ENCODE measurements at regions not wholly inside any gene's neighbourhood (a gene's known extent, or its start where the extent isn't known, plus 50 kb on each side); places are given as distances from the start of the nearest gene placed in this dataset.

- H3K27ac ChIP-seq (ENCODE audit: insufficient read depth, low read depth, low read length, poor library complexity, severe bottlenecking) = no peak overlapping the region
- H3K4me1 ChIP-seq (ENCODE audit: control insufficient read depth, insufficient read depth, low read length) = no peaks in the 10 kb centered on the region
- no peak overlapping the region for H3K4me3 ChIP-seq (ENCODE audit: insufficient read depth, low read depth, low read length)
- WGBS, 2 experiments = 91 to 96% methylated on average over 6 to 7 of the region's 7 CpGs
- H3K27me3 ChIP-seq (ENCODE audit: control insufficient read depth, insufficient read depth, low read length, poor library complexity, severe bottlenecking) = no peaks in the 10 kb centered on the region
- H3K9me3 ChIP-seq (ENCODE audit: control insufficient read depth, low read length) = no peaks in the 10 kb centered on the region
- no peaks in the 10 kb centered on the region for H3K36me3 ChIP-seq (ENCODE audit: control insufficient read depth, insufficient read depth, low read length)
Observed at GRCh38 chr6:14711704-14712379, 534.0 kb upstream of the JARID2 start.

DNA sequence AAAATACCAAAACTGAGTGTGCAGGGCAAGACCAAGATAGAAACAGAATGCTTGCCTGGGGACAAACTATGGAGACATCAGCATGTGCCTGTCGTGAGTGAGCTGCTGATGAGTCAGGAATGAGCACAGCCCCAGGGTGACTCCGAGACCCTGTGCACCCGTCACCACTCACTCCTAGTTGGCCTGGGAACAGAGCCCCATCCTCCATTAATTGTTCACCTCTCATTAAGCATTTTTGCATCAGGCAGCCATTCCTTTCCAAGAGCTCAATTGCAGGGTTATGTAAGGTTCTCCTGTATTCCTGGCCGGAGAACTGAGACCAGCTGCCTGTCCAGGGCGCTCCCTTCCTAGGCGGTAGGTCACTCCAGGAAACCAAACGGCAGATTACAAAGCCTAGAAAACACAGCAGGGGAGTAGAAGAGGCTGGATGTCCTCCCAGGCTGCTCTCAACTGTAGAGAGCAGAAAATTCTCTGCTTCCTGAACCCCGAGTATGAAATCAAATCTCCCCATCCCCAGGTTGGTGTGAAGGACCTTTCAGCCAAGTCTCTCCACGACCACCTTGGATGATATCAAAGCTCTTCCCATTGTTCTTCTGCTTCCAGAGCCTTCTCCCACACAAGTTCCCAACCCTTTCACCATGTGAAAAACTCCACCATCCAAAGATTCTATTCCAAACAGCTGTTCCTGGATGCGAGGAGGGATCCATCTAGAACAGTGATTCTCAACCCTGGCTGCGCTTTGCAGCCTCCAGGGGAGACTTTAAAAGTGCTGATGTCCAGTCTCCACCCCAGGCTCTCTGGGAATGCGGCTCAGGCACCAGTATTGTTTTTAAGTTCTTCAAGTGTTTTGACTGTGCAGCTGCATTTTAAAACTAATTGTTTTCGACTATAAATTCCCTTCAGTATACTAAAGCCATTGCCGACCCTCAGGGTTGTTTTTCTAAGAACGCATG, 532.6 kb upstream of the JARID2 start:
- WGBS, 2 experiments = 91% methylated on average over 15 of the region's 15 CpGs
- Histone ChIP-seq H3K27me3 (ENCODE audit: control insufficient read depth, insufficient read depth, low read length, poor library complexity, severe bottlenecking) (no peaks in the 10 kb centered on the region), H3K4me3 (ENCODE audit: insufficient read depth, low read depth, low read length) (no peak overlapping the region)

GRCh38 chr6:14713966-14714631, 531.8 kb upstream of the JARID2 start:
- Histone ChIP-seq H3K4me1 (ENCODE audit: control insufficient read depth, insufficient read depth, low read length) (no peaks in the 10 kb centered on the region), H3K9me3 (ENCODE audit: control insufficient read depth, low read length) (no peaks in the 10 kb centered on the region), H3K27ac (ENCODE audit: insufficient read depth, low read depth, low read length, poor library complexity, severe bottlenecking) (no peak overlapping the region), H3K27me3 (ENCODE audit: control insufficient read depth, insufficient read depth, low read length, poor library complexity, severe bottlenecking) (no peaks in the 10 kb centered on the region), H3K4me3 (ENCODE audit: insufficient read depth, low read depth, low read length) (no peak overlapping the region), H3K36me3 (ENCODE audit: control insufficient read depth, insufficient read depth, low read length) (no peaks in the 10 kb centered on the region)
- WGBS, 2 experiments = 94 to 100% methylated on average over 3 of the region's 3 CpGs

More for the DNA sequence above, 532.6 kb upstream of the JARID2 start:
- Histone ChIP-seq H3K36me3 (ENCODE audit: control insufficient read depth, insufficient read depth, low read length) (no peaks in the 10 kb centered on the region), H3K9me3 (ENCODE audit: control insufficient read depth, low read length) (no peaks in the 10 kb centered on the region), H3K4me1 (ENCODE audit: control insufficient read depth, insufficient read depth, low read length) (no peaks in the 10 kb centered on the region), H3K27ac (ENCODE audit: insufficient read depth, low read depth, low read length, poor library complexity, severe bottlenecking) (no peak overlapping the region)

- WGBS, 2 experiments = 71 to 85% methylated on average over 5 of the region's 5 CpGs
- H3K4me3 ChIP-seq (ENCODE audit: insufficient read depth, low read depth, low read length) = no peak overlapping the region
- H3K27me3 ChIP-seq (ENCODE audit: control insufficient read depth, insufficient read depth, low read length, poor library complexity, severe bottlenecking) = no peaks in the 10 kb centered on the region
- H3K36me3 ChIP-seq (ENCODE audit: control insufficient read depth, insufficient read depth, low read length) = no peaks in the 10 kb centered on the region
- H3K27ac ChIP-seq (ENCODE audit: insufficient read depth, low read depth, low read length, poor library complexity, severe bottlenecking) = no peak overlapping the region
- H3K4me1 ChIP-seq (ENCODE audit: control insufficient read depth, insufficient read depth, low read length) = no peaks in the 10 kb centered on the region
- H3K9me3 ChIP-seq (ENCODE audit: control insufficient read depth, low read length) = no peaks in the 10 kb centered on the region
Observed at GRCh38 chr6:14715076-14715475, 530.8 kb upstream of the JARID2 start.

- 90% methylated on average over 9 of the region's 9 CpGs for WGBS, 2 experiments
- H3K9me3 ChIP-seq (ENCODE audit: control insufficient read depth, low read length) = no peaks in the 10 kb centered on the region
- H3K36me3 ChIP-seq (ENCODE audit: control insufficient read depth, insufficient read depth, low read length) = no peaks in the 10 kb centered on the region
- H3K4me1 ChIP-seq (ENCODE audit: control insufficient read depth, insufficient read depth, low read length) = no peaks in the 10 kb centered on the region
- no peak overlapping the region for H3K4me3 ChIP-seq (ENCODE audit: insufficient read depth, low read depth, low read length)
- no peak overlapping the region for H3K27ac ChIP-seq (ENCODE audit: insufficient read depth, low read depth, low read length, poor library complexity, severe bottlenecking)
- H3K27me3 ChIP-seq (ENCODE audit: control insufficient read depth, insufficient read depth, low read length, poor library complexity, severe bottlenecking) = no peaks in the 10 kb centered on the region
Observed at GRCh38 chr6:14716499-14717146, 529.2 kb upstream of the JARID2 start.

DNA sequence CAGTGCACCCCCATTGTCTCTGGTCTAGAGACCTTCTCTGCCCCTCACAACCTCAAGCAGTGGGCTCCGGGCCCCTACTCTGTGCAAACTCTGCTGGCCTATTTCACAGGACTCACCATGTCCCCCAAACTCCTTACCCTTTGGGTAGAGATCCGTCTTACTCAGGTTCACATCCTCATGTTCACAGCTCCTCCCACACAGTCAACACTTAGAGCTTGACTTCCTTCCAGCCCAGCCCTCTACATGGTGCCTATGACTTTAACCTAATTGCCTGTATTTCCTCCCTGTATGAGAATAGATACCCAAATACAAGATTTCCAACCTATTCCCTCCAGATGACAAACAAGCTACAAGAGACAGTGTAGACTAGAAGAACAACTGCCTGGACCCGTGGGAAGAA, 528.6 kb upstream of the JARID2 start:
- Histone ChIP-seq H3K4me3 (ENCODE audit: insufficient read depth, low read depth, low read length) (no peak overlapping the region), H3K9me3 (ENCODE audit: control insufficient read depth, low read length) (no peaks in the 10 kb centered on the region), H3K36me3 (ENCODE audit: control insufficient read depth, insufficient read depth, low read length) (no peaks in the 10 kb centered on the region), H3K4me1 (ENCODE audit: control insufficient read depth, insufficient read depth, low read length) (no peaks in the 10 kb centered on the region), H3K27ac (ENCODE audit: insufficient read depth, low read depth, low read length, poor library complexity, severe bottlenecking) (no peak overlapping the region), H3K27me3 (ENCODE audit: control insufficient read depth, insufficient read depth, low read length, poor library complexity, severe bottlenecking) (no peaks in the 10 kb centered on the region)
- WGBS, 2 experiments = 92 to 95% methylated on average over 3 of the region's 3 CpGs

DNA sequence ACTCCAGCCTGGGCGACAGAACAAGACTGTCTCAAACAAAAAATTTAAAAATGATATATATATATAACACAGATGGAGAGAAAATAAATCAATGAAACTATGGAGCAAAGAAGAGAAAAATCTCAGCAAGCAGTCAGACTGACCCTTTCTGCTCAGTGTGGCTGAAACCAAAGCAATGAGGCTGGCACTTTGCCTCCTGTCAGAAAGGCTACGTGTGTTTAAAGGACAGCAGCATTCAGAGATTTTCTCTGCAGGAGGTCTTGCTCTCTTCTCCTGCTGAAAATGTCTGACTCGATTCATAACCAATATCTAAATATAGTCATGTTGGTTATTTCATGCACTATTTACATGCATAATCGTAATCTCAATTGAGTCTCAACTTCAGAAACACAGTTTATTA, 527.0 kb upstream of the JARID2 start:
- Histone ChIP-seq H3K9me3 (ENCODE audit: control insufficient read depth, low read length) (no peaks in the 10 kb centered on the region), H3K4me1 (ENCODE audit: control insufficient read depth, insufficient read depth, low read length) (no peaks in the 10 kb centered on the region), H3K4me3 (ENCODE audit: insufficient read depth, low read depth, low read length) (no peak overlapping the region), H3K27ac (ENCODE audit: insufficient read depth, low read depth, low read length, poor library complexity, severe bottlenecking) (no peak overlapping the region), H3K36me3 (ENCODE audit: control insufficient read depth, insufficient read depth, low read length) (no peaks in the 10 kb centered on the region), H3K27me3 (ENCODE audit: control insufficient read depth, insufficient read depth, low read length, poor library complexity, severe bottlenecking) (no peaks in the 10 kb centered on the region)
- 62 to 86% methylated on average over 3 to 4 of the region's 4 CpGs for WGBS, 2 experiments

DNA sequence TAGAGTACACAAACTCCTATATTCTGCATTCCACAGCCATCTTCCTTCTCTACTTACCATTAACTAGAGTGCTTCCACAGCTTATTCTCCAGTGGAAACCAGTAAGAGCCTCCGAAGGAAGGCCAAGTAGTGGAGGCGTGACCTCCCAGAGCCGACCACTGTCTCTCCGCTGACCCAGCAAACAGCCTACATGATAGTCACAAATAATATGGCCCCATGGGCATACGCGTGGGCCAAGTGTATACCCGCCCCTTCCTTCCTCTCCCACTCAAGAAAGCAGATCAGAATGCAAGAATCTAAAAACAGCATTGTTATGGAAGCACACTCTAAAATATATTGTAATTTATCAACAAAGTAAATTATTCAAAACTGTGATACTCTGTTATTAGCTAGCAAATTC, 526.6 kb upstream of the JARID2 start:
- H3K36me3 ChIP-seq (ENCODE audit: control insufficient read depth, insufficient read depth, low read length) = no peaks in the 10 kb centered on the region
- H3K27ac ChIP-seq (ENCODE audit: insufficient read depth, low read depth, low read length, poor library complexity, severe bottlenecking) = no peak overlapping the region
- no peaks in the 10 kb centered on the region for H3K4me1 ChIP-seq (ENCODE audit: control insufficient read depth, insufficient read depth, low read length)
- H3K9me3 ChIP-seq (ENCODE audit: control insufficient read depth, low read length) = no peaks in the 10 kb centered on the region
- H3K4me3 ChIP-seq (ENCODE audit: insufficient read depth, low read depth, low read length) = no peak overlapping the region
- H3K27me3 ChIP-seq (ENCODE audit: control insufficient read depth, insufficient read depth, low read length, poor library complexity, severe bottlenecking) = no peaks in the 10 kb centered on the region
- 95 to 97% methylated on average over 7 of the region's 7 CpGs for WGBS, 2 experiments

DNA sequence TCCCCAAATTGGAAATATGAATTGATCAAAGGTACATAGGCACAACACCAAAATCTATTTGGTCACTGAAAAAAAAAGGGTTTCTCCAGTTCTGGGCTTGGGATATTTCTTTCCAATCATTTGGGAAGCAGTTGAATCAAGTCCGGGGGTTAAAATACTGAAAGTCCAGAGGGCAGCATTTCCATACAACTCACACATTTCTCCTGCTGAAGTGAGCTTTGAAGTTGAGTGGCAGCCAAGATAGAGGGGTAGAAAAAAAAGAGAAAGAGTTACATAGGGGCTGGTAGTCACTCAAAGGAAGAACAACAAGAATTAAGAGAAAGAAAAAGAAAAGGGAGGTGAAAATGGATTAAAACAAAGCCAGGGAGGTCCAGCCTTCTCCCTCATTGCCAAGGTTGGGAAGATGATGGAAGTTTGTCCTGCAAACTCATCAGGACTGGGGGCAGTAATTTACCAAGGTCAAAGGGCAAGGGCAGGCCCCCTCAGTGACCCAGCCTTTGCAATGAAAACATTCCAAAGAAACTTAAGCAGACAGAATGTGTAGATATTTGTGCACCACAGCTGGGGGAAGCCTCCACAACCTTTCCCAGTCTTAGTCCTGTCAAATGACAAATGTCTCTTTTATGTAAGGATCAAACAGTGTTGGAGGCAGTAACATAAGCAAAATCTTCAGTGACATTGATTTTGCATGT, 525.3 kb upstream of the JARID2 start:
- Histone ChIP-seq H3K4me1 (ENCODE audit: control insufficient read depth, insufficient read depth, low read length) (no peaks in the 10 kb centered on the region), H3K9me3 (ENCODE audit: control insufficient read depth, low read length) (no peaks in the 10 kb centered on the region), H3K4me3 (ENCODE audit: insufficient read depth, low read depth, low read length) (no peak overlapping the region), H3K36me3 (ENCODE audit: control insufficient read depth, insufficient read depth, low read length) (no peaks in the 10 kb centered on the region), H3K27me3 (ENCODE audit: control insufficient read depth, insufficient read depth, low read length, poor library complexity, severe bottlenecking) (no peaks in the 10 kb centered on the region), H3K27ac (ENCODE audit: insufficient read depth, low read depth, low read length, poor library complexity, severe bottlenecking) (no peak overlapping the region)
- WGBS, 2 experiments = no CpG with 5 or more reads among the region's 1 CpG
